ENCODE measurements at regions not wholly inside any gene's neighbourhood (a gene's known extent, or its start where the extent isn't known, plus 50 kb on each side); places are given as distances from the start of the nearest gene placed in this dataset.

DNA sequence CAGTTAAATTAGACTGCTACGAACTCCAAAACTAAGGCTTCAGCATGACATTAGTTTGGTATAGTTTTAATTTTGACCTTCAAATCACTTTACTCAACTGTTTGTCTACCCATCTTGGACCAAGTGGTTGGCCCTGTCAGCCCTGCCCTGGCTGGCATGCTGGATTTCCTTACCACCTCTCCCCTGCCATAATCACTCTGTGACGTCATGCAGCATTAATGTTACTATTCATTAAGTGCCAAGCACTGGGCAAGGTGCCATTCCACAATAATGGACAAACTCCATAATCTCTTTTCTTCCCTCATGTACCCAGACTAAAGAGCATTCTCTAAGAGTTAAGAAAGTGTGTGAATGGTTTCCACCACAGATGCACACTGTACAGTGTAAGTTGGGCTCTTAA is 277.0 kb upstream of the INTU start:
- Histone ChIP-seq H3K36me3 (ENCODE audit: control insufficient read depth, insufficient read depth, low read length) (no peaks in the 10 kb centered on the region), H2AFZ (ENCODE audit: low read length) (no peak overlapping the region), H3K27me3 (ENCODE audit: control insufficient read depth, insufficient read depth, low read length) (no peaks in the 10 kb centered on the region), H3K27ac (ENCODE audit: insufficient read depth, low read length) (no peak overlapping the region), H3K4me1 (ENCODE audit: control insufficient read depth, extremely low read depth, insufficient read depth, low read length) (no peaks in the 10 kb centered on the region), H3K9me3 (ENCODE audit: control insufficient read depth, insufficient read depth, low read depth, low read length) (no peaks in the 10 kb centered on the region), H4K20me1 (ENCODE audit: control insufficient read depth, extremely low read depth, insufficient read depth, low read length) (no peaks in the 10 kb centered on the region), H3K4me3 (replicated peaks in 1 of 4; ENCODE audit: control extremely low read depth in 1 of 4, insufficient read depth in 1 of 4, low read depth in 3 of 4, low read length in 4 of 4) (no peak overlapping the region), H3K9ac (ENCODE audit: insufficient read depth, low read length) (no peak overlapping the region), H3K4me2 (ENCODE audit: extremely low read depth, insufficient read depth, low read length) (no peak overlapping the region), H3K79me2 (ENCODE audit: control insufficient read depth, insufficient read depth, low read length) (no peaks in the 10 kb centered on the region)
- TF ChIP-seq EZH2 (IDR thresholded peaks at IDR 0.05; ENCODE audit: low read length, missing control alignments): no peak
- TF ChIP-seq CTCF (conservative IDR thresholded peaks at IDR 0.05 in 1 of 2, IDR thresholded peaks at IDR 0.05 in 1 of 2; ENCODE audit: low read depth in 1 of 2, low read length in 2 of 2): no peak
- DNase-seq (ENCODE audit: low read depth in 2 of 2): peak in 1 of 2 donors; percentile 17

DNA sequence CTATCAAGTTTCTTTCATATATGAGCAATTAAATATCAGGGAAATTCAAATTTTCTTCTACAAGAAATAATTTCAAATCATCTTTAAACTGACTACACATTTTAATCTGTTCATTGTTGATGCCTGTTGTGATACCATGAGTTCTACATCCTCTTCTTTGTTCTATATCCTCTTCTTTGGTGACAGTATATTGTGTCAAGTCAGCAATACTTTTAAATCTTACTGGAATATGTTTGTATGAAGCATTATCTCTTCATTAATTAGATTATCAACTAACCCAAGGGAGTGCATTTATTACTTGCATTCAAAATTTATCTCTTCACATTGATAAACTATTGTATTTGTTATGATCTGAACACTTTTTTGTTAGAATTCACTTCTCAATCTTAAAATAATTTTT is 275.0 kb upstream of the INTU start:
- Histone ChIP-seq H3K27ac (ENCODE audit: insufficient read depth, low read length) (no peak overlapping the region), H3K27me3 (ENCODE audit: control insufficient read depth, insufficient read depth, low read length) (no peaks in the 10 kb centered on the region), H3K36me3 (ENCODE audit: control insufficient read depth, insufficient read depth, low read length) (no peaks in the 10 kb centered on the region), H4K20me1 (ENCODE audit: control insufficient read depth, extremely low read depth, insufficient read depth, low read length) (no peaks in the 10 kb centered on the region), H3K4me3 (replicated peaks in 1 of 4; ENCODE audit: control extremely low read depth in 1 of 4, insufficient read depth in 1 of 4, low read depth in 3 of 4, low read length in 4 of 4) (no peak overlapping the region), H3K4me1 (ENCODE audit: control insufficient read depth, extremely low read depth, insufficient read depth, low read length) (no peaks in the 10 kb centered on the region), H3K79me2 (ENCODE audit: control insufficient read depth, insufficient read depth, low read length) (no peaks in the 10 kb centered on the region), H3K9ac (ENCODE audit: insufficient read depth, low read length) (no peak overlapping the region), H2AFZ (ENCODE audit: low read length) (no peak overlapping the region), H3K4me2 (ENCODE audit: extremely low read depth, insufficient read depth, low read length) (no peak overlapping the region), H3K9me3 (ENCODE audit: control insufficient read depth, insufficient read depth, low read depth, low read length) (no peaks in the 10 kb centered on the region)
- no peak for TF ChIP-seq CTCF (conservative IDR thresholded peaks at IDR 0.05 in 1 of 2, IDR thresholded peaks at IDR 0.05 in 1 of 2; ENCODE audit: low read depth in 1 of 2, low read length in 2 of 2)
- TF ChIP-seq EZH2 (IDR thresholded peaks at IDR 0.05; ENCODE audit: low read length, missing control alignments): no peak
- no peak for DNase-seq (ENCODE audit: low read depth in 2 of 2)

DNA sequence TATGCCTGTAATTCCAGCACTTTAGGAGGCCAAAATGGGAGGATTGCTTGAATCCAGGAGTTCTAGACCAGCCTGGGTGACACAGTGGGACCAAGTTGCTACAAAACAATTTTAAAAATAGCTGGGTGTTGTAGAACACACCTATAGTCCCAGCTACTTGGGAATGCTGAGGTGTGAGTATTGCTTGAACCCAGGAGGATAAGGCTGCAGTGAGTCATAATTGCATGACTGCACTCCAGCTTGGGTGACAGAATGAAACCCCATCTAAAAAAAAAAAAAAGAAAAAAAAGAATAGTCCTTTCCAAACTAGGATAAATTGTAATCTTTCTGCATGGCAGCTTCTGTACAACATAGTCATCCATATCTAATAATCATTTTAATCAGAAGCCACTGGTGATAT is 270.1 kb upstream of the INTU start:
- TF ChIP-seq EZH2 (IDR thresholded peaks at IDR 0.05; ENCODE audit: low read length, missing control alignments) (no peak), CTCF (conservative IDR thresholded peaks at IDR 0.05 in 1 of 2, IDR thresholded peaks at IDR 0.05 in 1 of 2; ENCODE audit: low read depth in 1 of 2, low read length in 2 of 2) (no peak)
- no peak overlapping the region for H3K27ac ChIP-seq (ENCODE audit: insufficient read depth, low read length)
- no peak overlapping the region for H3K4me3 ChIP-seq (replicated peaks in 1 of 4; ENCODE audit: control extremely low read depth in 1 of 4, insufficient read depth in 1 of 4, low read depth in 3 of 4, low read length in 4 of 4)
- no peaks in the 10 kb centered on the region for H3K79me2 ChIP-seq (ENCODE audit: control insufficient read depth, insufficient read depth, low read length)
- no peaks in the 10 kb centered on the region for H3K27me3 ChIP-seq (ENCODE audit: control insufficient read depth, insufficient read depth, low read length)
- no peak for DNase-seq (ENCODE audit: low read depth in 2 of 2)
- H4K20me1 ChIP-seq (ENCODE audit: control insufficient read depth, extremely low read depth, insufficient read depth, low read length): no peaks in the 10 kb centered on the region
- no peak overlapping the region for H3K9ac ChIP-seq (ENCODE audit: insufficient read depth, low read length)
- no peaks in the 10 kb centered on the region for H3K4me1 ChIP-seq (ENCODE audit: control insufficient read depth, extremely low read depth, insufficient read depth, low read length)
- no peaks in the 10 kb centered on the region for H3K9me3 ChIP-seq (ENCODE audit: control insufficient read depth, insufficient read depth, low read depth, low read length)
- H3K36me3 ChIP-seq (ENCODE audit: control insufficient read depth, insufficient read depth, low read length): no peaks in the 10 kb centered on the region
- H3K4me2 ChIP-seq (ENCODE audit: extremely low read depth, insufficient read depth, low read length): no peak overlapping the region
- H2AFZ ChIP-seq (ENCODE audit: low read length): no peak overlapping the region

Data from fibroblast of lung (primary cell).